NB4 (cell line): ENCODE measurements at regions not wholly inside any gene's neighbourhood (a gene's known extent, or its start where the extent isn't known, plus 50 kb on each side); places are given as distances from the start of the nearest gene placed in this dataset.

Source experiments
- MYC ChIP-seq: IDR thresholded peaks from 2 replicates; pipeline ENCODE4 v1.6.1; 2011; ENCODE audit warnings: low read depth, low read length
- TF ChIP-seq, protein P1 (sequence below): IDR thresholded peaks from one replicate; pipeline ENCODE4 v1.5.1; 2012; ENCODE audit warnings: low read depth, low read length
- TF ChIP-seq, protein P2 (sequence below): IDR thresholded peaks from 2 replicates; pipeline ENCODE4 v1.6.1; 2011; ENCODE audit warnings: low read depth, low read length

DNA sequence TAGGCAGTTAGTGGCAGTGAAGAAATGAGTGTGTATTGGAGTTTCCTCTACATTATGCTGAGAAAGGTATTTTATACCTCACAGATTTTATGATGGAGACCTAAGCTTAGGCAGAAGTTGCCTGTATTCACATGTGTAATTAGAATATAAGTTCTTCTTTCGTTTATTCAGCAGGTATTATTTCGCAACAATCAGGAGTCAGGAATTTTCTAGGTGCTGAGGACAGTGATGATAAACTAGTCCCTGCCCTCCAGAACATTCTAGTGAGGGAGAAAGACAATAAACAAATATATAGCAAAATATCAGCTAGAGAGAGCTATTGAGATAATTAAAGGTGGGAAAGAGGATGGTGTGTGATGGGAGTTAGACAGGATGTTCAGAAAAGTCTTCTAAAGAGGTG is 345.7 kb downstream of the GRIN2B start:
- TF ChIP-seq, protein P1, sequence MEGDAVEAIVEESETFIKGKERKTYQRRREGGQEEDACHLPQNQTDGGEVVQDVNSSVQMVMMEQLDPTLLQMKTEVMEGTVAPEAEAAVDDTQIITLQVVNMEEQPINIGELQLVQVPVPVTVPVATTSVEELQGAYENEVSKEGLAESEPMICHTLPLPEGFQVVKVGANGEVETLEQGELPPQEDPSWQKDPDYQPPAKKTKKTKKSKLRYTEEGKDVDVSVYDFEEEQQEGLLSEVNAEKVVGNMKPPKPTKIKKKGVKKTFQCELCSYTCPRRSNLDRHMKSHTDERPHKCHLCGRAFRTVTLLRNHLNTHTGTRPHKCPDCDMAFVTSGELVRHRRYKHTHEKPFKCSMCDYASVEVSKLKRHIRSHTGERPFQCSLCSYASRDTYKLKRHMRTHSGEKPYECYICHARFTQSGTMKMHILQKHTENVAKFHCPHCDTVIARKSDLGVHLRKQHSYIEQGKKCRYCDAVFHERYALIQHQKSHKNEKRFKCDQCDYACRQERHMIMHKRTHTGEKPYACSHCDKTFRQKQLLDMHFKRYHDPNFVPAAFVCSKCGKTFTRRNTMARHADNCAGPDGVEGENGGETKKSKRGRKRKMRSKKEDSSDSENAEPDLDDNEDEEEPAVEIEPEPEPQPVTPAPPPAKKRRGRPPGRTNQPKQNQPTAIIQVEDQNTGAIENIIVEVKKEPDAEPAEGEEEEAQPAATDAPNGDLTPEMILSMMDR: no peak
- TF ChIP-seq MYC: no peak
- TF ChIP-seq, protein P2, sequence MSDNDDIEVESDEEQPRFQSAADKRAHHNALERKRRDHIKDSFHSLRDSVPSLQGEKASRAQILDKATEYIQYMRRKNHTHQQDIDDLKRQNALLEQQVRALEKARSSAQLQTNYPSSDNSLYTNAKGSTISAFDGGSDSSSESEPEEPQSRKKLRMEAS: no peak
